ENCODE measurements at regions not wholly inside any gene's neighbourhood (a gene's known extent, or its start where the extent isn't known, plus 50 kb on each side); places are given as distances from the start of the nearest gene placed in this dataset.
"Not testable (repeated sequence)": the region's sequence is repeated elsewhere in the genome, so short reads cannot be mapped to it uniquely, and the experiment has no call there.

- H3K4me3 ChIP-seq (ENCODE audit: low read depth, low read length) = no peak overlapping the region
- TF ChIP-seq CTCF (IDR thresholded peaks at IDR 0.05; ENCODE audit: insufficient read depth, low read depth, low read length, missing control alignments) = no peak
- DNase-seq (ENCODE audit: low read depth) = no peak
Measured at GRCh38 chr20:53822534-53822933, 228.9 kb upstream of the ZNF217 start.

- no peak for DNase-seq (ENCODE audit: low read depth)
- no peak overlapping the region for H3K4me3 ChIP-seq (ENCODE audit: low read depth, low read length)
- no peak for TF ChIP-seq CTCF (IDR thresholded peaks at IDR 0.05; ENCODE audit: insufficient read depth, low read depth, low read length, missing control alignments)
Measured at GRCh38 chr20:53819973-53820451, 226.4 kb upstream of the ZNF217 start.

- H3K4me3 ChIP-seq (ENCODE audit: low read depth, low read length) = no peak overlapping the region
- no peak for DNase-seq (ENCODE audit: low read depth)
- TF ChIP-seq CTCF (IDR thresholded peaks at IDR 0.05; ENCODE audit: insufficient read depth, low read depth, low read length, missing control alignments) = no peak
Measured at GRCh38 chr20:53818457-53819177, 225.0 kb upstream of the ZNF217 start.

GRCh38 chr20:53817513-53817912, 223.9 kb upstream of the ZNF217 start:
- H3K4me3 ChIP-seq (ENCODE audit: low read depth, low read length); DNase-seq (ENCODE audit: low read depth): not testable (repeated sequence)

GRCh38 chr20:53816872-53817398, 223.3 kb upstream of the ZNF217 start:
- DNase-seq (ENCODE audit: low read depth) = no peak
- no peak overlapping the region for H3K4me3 ChIP-seq (ENCODE audit: low read depth, low read length)
- no peak for TF ChIP-seq CTCF (IDR thresholded peaks at IDR 0.05; ENCODE audit: insufficient read depth, low read depth, low read length, missing control alignments)

GRCh38 chr20:53815509-53815908, 221.9 kb upstream of the ZNF217 start:
- no peak for DNase-seq (ENCODE audit: low read depth)
- no peak overlapping the region for H3K4me3 ChIP-seq (ENCODE audit: low read depth, low read length)
- no peak for TF ChIP-seq CTCF (IDR thresholded peaks at IDR 0.05; ENCODE audit: insufficient read depth, low read depth, low read length, missing control alignments)

- peak; percentile 69 for DNase-seq (ENCODE audit: low read depth)
- no peak overlapping the region for H3K4me3 ChIP-seq (ENCODE audit: low read depth, low read length)
- TF ChIP-seq CTCF (IDR thresholded peaks at IDR 0.05; ENCODE audit: insufficient read depth, low read depth, low read length, missing control alignments) = no peak
Measured at GRCh38 chr20:53814060-53814459, 220.4 kb upstream of the ZNF217 start.

All from GM12865 (cell line).